H1 (cell line): ENCODE measurements at regions not wholly inside any gene's neighbourhood (a gene's known extent, or its start where the extent isn't known, plus 50 kb on each side); places are given as distances from the start of the nearest gene placed in this dataset.

Experiments
- CTCF ChIA-PET: fragments of 300-600 bp; sonication (Branson Sonifier 250); formaldehyde crosslinking; loops from one replicate; lab custom pipeline; 2021; ENCODE audit not compliant: partially characterized antibody; lab: Charles Lee
- POLR2A ChIA-PET: fragments of 300-600 bp; sonication (Branson Sonifier 250); formaldehyde crosslinking; loops from one replicate; lab custom pipeline; 2021; ENCODE audit warnings: inconsistent platforms; ENCODE audit not compliant: partially characterized antibody; lab: Charles Lee
- DNase-seq, 2 experiments: peaks; one replicate each; pipeline versions ENCODE4 v3.0.0 to v3.0.0-alpha.2; 2010 to 2022; ENCODE audit warnings: low spot score in 2 of 2, low read depth in 1 of 2, mixed read lengths in 1 of 2
- FAIRE-seq: peaks from 2 replicates; lab custom pipeline; 2011; peaks lifted over from hg19 to GRCh38; lab: Jason Lieb, UNC
- H2AFZ ChIP-seq: 2 replicates; pipeline ENCODE4 v1.8.1; 2012; ENCODE audit warnings: low read length, inconsistent platforms
- H2AK5ac ChIP-seq: 2 replicates; pipeline ENCODE4 v1.6.1; 2013; ENCODE audit warnings: low read depth, low read length
- H2BK120ac ChIP-seq: replicated peaks from 2 replicates; pipeline ENCODE3; 2013; ENCODE audit warnings: low read depth, low read length, inconsistent platforms
- H2BK12ac ChIP-seq: 2 replicates; pipeline ENCODE4 v1.6.1; 2013; ENCODE audit warnings: low read depth, low read length
- H2BK15ac ChIP-seq: 2 replicates; pipeline ENCODE4 v1.6.1; 2013; ENCODE audit warnings: low read length
- H2BK20ac ChIP-seq: 2 replicates; pipeline ENCODE4 v1.6.1; 2013; ENCODE audit warnings: low read length
- H2BK5ac ChIP-seq: 2 replicates; pipeline ENCODE4 v1.6.1; 2013; ENCODE audit warnings: low read depth, low read length
- H3K14ac ChIP-seq: 2 replicates; pipeline ENCODE4 v1.6.1; 2013; ENCODE audit warnings: inconsistent platforms; ENCODE audit not compliant: insufficient read length
- H3K18ac ChIP-seq: 2 replicates; pipeline ENCODE4 v1.6.1; 2013; ENCODE audit warnings: low read length; ENCODE audit errors: extremely low read depth
- H3K23ac ChIP-seq: 2 replicates; pipeline ENCODE4 v1.6.1; 2013; ENCODE audit warnings: inconsistent platforms; ENCODE audit not compliant: insufficient read length
- H3K23me2 ChIP-seq: 2 replicates; pipeline ENCODE4 v1.6.1; 2013; ENCODE audit warnings: low read depth, low read length
- H3K27ac ChIP-seq: 2 replicates; pipeline ENCODE4 v1.6.1; 2011; ENCODE audit warnings: low read depth, low read length, inconsistent platforms
- H3K27me3 ChIP-seq, 4 experiments: replicated peaks in 1 of 4; 1 replicate in 1 of 4; 2 replicates in 3 of 4; pipeline versions ENCODE4 v1.6.1 to v1.8.1; 2011 to 2013; ENCODE audit warnings: low read length in 3 of 4, mild to moderate bottlenecking in 3 of 4, inconsistent platforms in 2 of 4, mixed read lengths in 2 of 4, moderate library complexity in 1 of 4; ENCODE audit not compliant: control insufficient read depth in 3 of 4, insufficient read depth in 3 of 4; ENCODE audit errors: extremely low read depth in 1 of 4
- H3K36me3 ChIP-seq, 4 experiments: 2 replicates each; pipeline versions ENCODE4 v1.6.1 to v1.8.1; 2011 to 2013; ENCODE audit warnings: mild to moderate bottlenecking in 4 of 4, low read length in 3 of 4, moderate library complexity in 2 of 4, control low read depth in 1 of 4, inconsistent platforms in 1 of 4; ENCODE audit not compliant: insufficient read depth in 4 of 4, control insufficient read depth in 2 of 4
- H3K4ac ChIP-seq: replicated peaks from 2 replicates; pipeline ENCODE3; 2013; ENCODE audit warnings: low read length, low read depth, mixed read lengths, inconsistent platforms; ENCODE audit not compliant: insufficient read length
- H3K4me1 ChIP-seq, 4 experiments: replicated peaks in 1 of 4; 1 replicate in 1 of 4; 2 replicates in 3 of 4; pipeline versions ENCODE4 v1.6.1 to v1.8.1; 2011 to 2013; ENCODE audit warnings: low read length in 3 of 4, inconsistent platforms in 2 of 4, mixed read lengths in 1 of 4; ENCODE audit not compliant: insufficient read depth in 4 of 4, control insufficient read depth in 3 of 4
- H3K4me2 ChIP-seq, 2 experiments: 2 replicates each; pipeline versions ENCODE4 v1.6.1 to v1.8.1; 2011 to 2013; ENCODE audit warnings: low read depth in 2 of 2, low read length in 2 of 2, control low read depth in 1 of 2, inconsistent platforms in 1 of 2, mild to moderate bottlenecking in 1 of 2; ENCODE audit not compliant: insufficient read depth in 1 of 2
- H3K4me3 ChIP-seq, 4 experiments: fragments of 200-600, 300-600 bp in 1 of 4; sonication (generic), shearing (Covaris generic), sonication (Bioruptor Twin) in 1 of 4; 2 replicates each; pipeline versions ENCODE4 v1.5.1 to v1.8.1; 2011 to 2016; ENCODE audit warnings: low read length in 4 of 4, low read depth in 3 of 4, control low read depth in 2 of 4, inconsistent platforms in 2 of 4, mild to moderate bottlenecking in 2 of 4, mixed read lengths in 1 of 4, moderate library complexity in 1 of 4; ENCODE audit not compliant: insufficient read depth in 2 of 4; ENCODE audit errors: extremely low read depth in 1 of 4
- H3K56ac ChIP-seq: replicated peaks from 2 replicates; pipeline ENCODE3; 2013; ENCODE audit warnings: low read depth, mild to moderate bottlenecking, mixed read lengths, low read length, inconsistent platforms; ENCODE audit not compliant: insufficient read length
- H3K79me1 ChIP-seq: 2 replicates; pipeline ENCODE4 v1.6.1; 2013; ENCODE audit warnings: low read depth, low read length, control low read depth
- H3K79me2 ChIP-seq, 2 experiments: 2 replicates each; pipeline versions ENCODE4 v1.6.1 to v1.8.1; 2012 to 2013; ENCODE audit warnings: low read length in 2 of 2, mild to moderate bottlenecking in 2 of 2, inconsistent platforms in 1 of 2; ENCODE audit not compliant: insufficient read depth in 2 of 2, control insufficient read depth in 1 of 2
- H3K9ac ChIP-seq, 4 experiments: replicated peaks in 1 of 4; 1 replicate in 1 of 4; 2 replicates in 3 of 4; pipeline versions ENCODE4 v1.6.1 to v1.8.1; 2011 to 2013; ENCODE audit warnings: low read depth in 3 of 4, low read length in 3 of 4, control low read depth in 2 of 4, mild to moderate bottlenecking in 2 of 4, moderate library complexity in 2 of 4, inconsistent platforms in 1 of 4; ENCODE audit errors: extremely low read depth in 1 of 4
- H3K9me3 ChIP-seq, 2 experiments: 2 replicates each; pipeline versions ENCODE4 v1.6.1 to v1.8.1; 2012 to 2013; ENCODE audit warnings: mild to moderate bottlenecking in 2 of 2, moderate library complexity in 2 of 2, control low read depth in 1 of 2, inconsistent platforms in 1 of 2, low read depth in 1 of 2, low read length in 1 of 2, mixed read lengths in 1 of 2; ENCODE audit not compliant: insufficient read depth in 2 of 2
- H4K20me1 ChIP-seq, 2 experiments: replicated peaks in 1 of 2; 2 replicates each; pipeline versions ENCODE3 to v1.8.1; 2011 to 2013; ENCODE audit warnings: inconsistent platforms in 2 of 2, low read length in 2 of 2, mild to moderate bottlenecking in 1 of 2; ENCODE audit not compliant: insufficient read depth in 2 of 2, control insufficient read depth in 1 of 2
- H4K5ac ChIP-seq: 2 replicates; pipeline ENCODE4 v1.6.1; 2013; ENCODE audit warnings: low read length, low read depth, mixed read lengths, inconsistent platforms; ENCODE audit not compliant: insufficient read length
- H4K8ac ChIP-seq: 2 replicates; pipeline ENCODE4 v1.8.0; 2013; ENCODE audit warnings: mild to moderate bottlenecking, moderate library complexity, low read length, inconsistent platforms; ENCODE audit not compliant: insufficient read depth; ENCODE audit errors: extremely low read depth
- H4K91ac ChIP-seq: replicated peaks from 2 replicates; pipeline ENCODE3; 2013; ENCODE audit warnings: low read length, mixed read lengths, inconsistent platforms; ENCODE audit not compliant: insufficient read length
- ASH2L ChIP-seq: fragments of 200-600, 300-600 bp; sonication (generic); IDR thresholded peaks from one replicate; pipeline ENCODE4 v1.7.1; 2017; ENCODE audit warnings: low read length
- E2F6 ChIP-seq: IDR thresholded peaks from 2 replicates; pipeline ENCODE4 v1.6.1; 2012; ENCODE audit warnings: inconsistent platforms
- GABPA ChIP-seq: IDR thresholded peaks from 2 replicates; pipeline ENCODE4 v1.6.1; 2011; ENCODE audit warnings: mild to moderate bottlenecking, low read length, moderate library complexity, borderline replicate concordance; ENCODE audit not compliant: insufficient read depth
- NANOG ChIP-seq: IDR thresholded peaks from 2 replicates; pipeline ENCODE4 v1.6.1; 2011; ENCODE audit warnings: low read length, low read depth, mild to moderate bottlenecking, inconsistent platforms; ENCODE audit not compliant: insufficient read depth, poor library complexity, severe bottlenecking
- NRF1 ChIP-seq: IDR thresholded peaks from 2 replicates; pipeline ENCODE4 v1.6.1; 2011; ENCODE audit warnings: mild to moderate bottlenecking, low read depth, low read length, improper control_type of control experiment
- POLR2A ChIP-seq, 2 experiments: IDR thresholded peaks; 1 replicate in 1 of 2; 2 replicates in 1 of 2; pipeline ENCODE4 v1.6.1; 2011; ENCODE audit warnings: low read depth in 2 of 2, low read length in 2 of 2, mild to moderate bottlenecking in 2 of 2; ENCODE audit errors: control extremely low read depth in 1 of 2
- RNF2 ChIP-seq: fragments of 200-900, 300-1000 bp; sonication (generic); IDR thresholded peaks from 2 replicates; pipeline ENCODE4 v1.7.1; 2016; ENCODE audit warnings: borderline replicate concordance, low read depth, mild to moderate bottlenecking, antibody characterized with exemption, low read length; ENCODE audit not compliant: poor library complexity, severe bottlenecking; ENCODE audit errors: missing control alignments
- SIX5 ChIP-seq: IDR thresholded peaks from 2 replicates; pipeline ENCODE4 v1.6.1; 2011; ENCODE audit warnings: mild to moderate bottlenecking, low read depth, low read length
- SP1 ChIP-seq: IDR thresholded peaks from 2 replicates; pipeline ENCODE4 v1.6.1; 2011; ENCODE audit warnings: low read depth, low read length
- SRF ChIP-seq: IDR thresholded peaks from 2 replicates; pipeline ENCODE4 v1.6.1; 2011; ENCODE audit warnings: mild to moderate bottlenecking, low read depth, low read length, moderate library complexity
- TAF7 ChIP-seq: optimal IDR thresholded peaks from 2 replicates; pipeline ENCODE3; 2011; ENCODE audit warnings: low read depth, mild to moderate bottlenecking, inconsistent platforms, low read length, moderate library complexity, borderline replicate concordance
- TCF12 ChIP-seq: IDR thresholded peaks from 2 replicates; pipeline ENCODE4 v1.6.1; 2011; ENCODE audit warnings: low read depth, mild to moderate bottlenecking, low read length
- WGBS, 2 experiments: shearing (Covaris generic) in 1 of 2; methylation state at CpG; one replicate each; pipeline versions ENCODE4 v1.1.6 to v1.1.7; 2013 to 2015; ENCODE audit warnings: low lambda C conversion rate in 2 of 2, mixed read lengths in 2 of 2, inconsistent platforms in 1 of 2, low coverage in 1 of 2, missing lambda C conversion rate in 1 of 2; ENCODE audit not compliant: insufficient replicate concordance in 2 of 2, insufficient coverage in 1 of 2, insufficient read length in 1 of 2; ENCODE audit errors: extremely low coverage in 1 of 2, missing lambda C conversion rate in 1 of 2; 5-methylcytosine and 5-hydroxymethylcytosine counted together
- TF ChIP-seq, protein P1 (sequence below): IDR thresholded peaks from 2 replicates; pipeline ENCODE4 v1.6.1; 2012; ENCODE audit warnings: low read length, inconsistent platforms

DNA sequence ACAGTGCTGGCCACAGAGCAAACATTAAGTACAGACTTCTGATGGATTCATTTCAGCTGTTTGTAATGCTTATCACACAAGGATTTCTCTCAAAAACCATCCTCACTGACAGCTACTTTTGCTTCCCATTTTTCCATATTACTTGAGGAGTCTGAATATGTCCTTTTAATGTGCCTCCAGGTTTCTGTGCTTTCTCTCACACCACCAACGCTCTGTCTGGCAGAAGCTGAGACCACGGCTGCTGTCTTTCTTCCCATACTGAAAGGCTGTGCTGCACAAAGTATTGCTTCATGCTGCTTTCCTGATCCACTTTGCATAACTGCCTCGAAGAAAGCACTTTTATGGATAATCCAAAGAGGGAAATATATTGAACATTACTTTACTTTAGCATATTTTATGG lies 312.1 kb upstream of the ZEB2 start:
- Histone ChIP-seq H3K4me3 (no peak overlapping the region), H4K91ac (no peak overlapping the region), H4K20me1 (no peaks in the 10 kb centered on the region), H2BK15ac (no peak overlapping the region), H2AK5ac (no peak overlapping the region), H3K9ac (no peak overlapping the region), H3K23me2 (no peaks in the 10 kb centered on the region), H3K36me3 (no peaks in the 10 kb centered on the region), H3K27me3 (no peaks in the 10 kb centered on the region), H4K8ac (no peak overlapping the region), H2BK120ac (no peak overlapping the region), H3K79me2 (no peaks in the 10 kb centered on the region), H4K5ac (no peak overlapping the region), H2AFZ (no peak overlapping the region), H3K18ac (no peak overlapping the region), H3K4me1 (peaks cover 0 to 2% (median 0%) of the 10 kb centered on the region in 4 experiments; a peak in 2 of 7 replicates), H3K23ac (no peak overlapping the region), H3K27ac (no peak overlapping the region), H3K4ac (no peak overlapping the region), H3K9me3 (no peaks in the 10 kb centered on the region), H2BK12ac (no peak overlapping the region), H2BK5ac (no peak overlapping the region), H3K79me1 (no peaks in the 10 kb centered on the region), H3K56ac (no peak overlapping the region), H2BK20ac (no peak overlapping the region), H3K4me2 (no peak overlapping the region), H3K14ac (no peak overlapping the region)
- 85% methylated on average over 3 of the region's 3 CpGs; no CpG with 5 or more reads in 1 of the 2 experiments for whole genome bisulfite sequencing, 2 experiments
- CTCF ChIA-PET, result interaction anchor here (0.5 to 1.0 kb wide), 2 partner anchors 11 to 600 kb away, joined by 4 read pairs; no protein-coding TSS in a partner anchor
- FAIRE-seq (no peak), DNase-seq (no peak)
- POLR2A ChIA-PET, result no interaction called here
- TF ChIP-seq NRF1 (no peak), RNF2 (no peak), TCF12 (no peak), SIX5 (no peak), SP1 (no peak), TAF7 (no peak), POLR2A (IDR thresholded peaks at IDR 0.05; ENCODE audit: control extremely low read depth in 1 of 2, low read depth in 2 of 2, low read length in 2 of 2) (no peak), GABPA (no peak), SRF (no peak), NANOG (no peak), ASH2L (no peak), E2F6 (no peak)
- TF ChIP-seq, protein P1, sequence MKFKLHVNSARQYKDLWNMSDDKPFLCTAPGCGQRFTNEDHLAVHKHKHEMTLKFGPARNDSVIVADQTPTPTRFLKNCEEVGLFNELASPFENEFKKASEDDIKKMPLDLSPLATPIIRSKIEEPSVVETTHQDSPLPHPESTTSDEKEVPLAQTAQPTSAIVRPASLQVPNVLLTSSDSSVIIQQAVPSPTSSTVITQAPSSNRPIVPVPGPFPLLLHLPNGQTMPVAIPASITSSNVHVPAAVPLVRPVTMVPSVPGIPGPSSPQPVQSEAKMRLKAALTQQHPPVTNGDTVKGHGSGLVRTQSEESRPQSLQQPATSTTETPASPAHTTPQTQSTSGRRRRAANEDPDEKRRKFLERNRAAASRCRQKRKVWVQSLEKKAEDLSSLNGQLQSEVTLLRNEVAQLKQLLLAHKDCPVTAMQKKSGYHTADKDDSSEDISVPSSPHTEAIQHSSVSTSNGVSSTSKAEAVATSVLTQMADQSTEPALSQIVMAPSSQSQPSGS, result no peak
